GM19351 (cell line): ENCODE measurements at regions not wholly inside any gene's neighbourhood (a gene's known extent, or its start where the extent isn't known, plus 50 kb on each side); places are given as distances from the start of the nearest gene placed in this dataset.
"Not testable (repeated sequence)": the region's sequence is repeated elsewhere in the genome, so short reads cannot be mapped to it uniquely, and the experiment has no call there.

Experiments used
- ATAC-seq: cut with Tn5 transposase; IDR thresholded peaks from one replicate; pipeline ENCODE4 v1.9.1; 2021; ENCODE audit warnings: mild to moderate bottlenecking, moderate library complexity; ENCODE audit not compliant: unreplicated experiment

- ATAC-seq = no peak
Observed at GRCh38 chr7:20083781-20084180, 133.4 kb downstream of the MACC1 start.

GRCh38 chr7:20079080-20079479, 138.1 kb downstream of the MACC1 start:
- ATAC-seq = no peak

GRCh38 chr7:20076835-20077234, 140.3 kb downstream of the MACC1 start:
- no peak for ATAC-seq

GRCh38 chr7:20075992-20076820, 141.0 kb downstream of the MACC1 start:
- no peak for ATAC-seq

- no peak for ATAC-seq
Observed at GRCh38 chr7:20075440-20075839, 141.7 kb downstream of the MACC1 start.

GRCh38 chr7:20068004-20068403, 149.2 kb downstream of the MACC1 start:
- ATAC-seq = not testable (repeated sequence)

GRCh38 chr7:20064974-20065862, 152.0 kb downstream of the MACC1 start:
- ATAC-seq = peak; percentile 99

GRCh38 chr7:20064181-20064970, 152.8 kb downstream of the MACC1 start:
- no peak for ATAC-seq

- no peak for ATAC-seq
Observed at GRCh38 chr7:20063644-20064043, 153.5 kb downstream of the MACC1 start.

GRCh38 chr7:20062932-20063331, 154.3 kb downstream of the MACC1 start:
- no peak for ATAC-seq

GRCh38 chr7:20053334-20054104, 163.7 kb downstream of the MACC1 start:
- ATAC-seq = no peak

- no peak for ATAC-seq
Observed at GRCh38 chr7:20050241-20050966, 166.8 kb downstream of the MACC1 start.

- no peak for ATAC-seq
Observed at GRCh38 chr7:20038676-20039075, 178.5 kb downstream of the MACC1 start.

- no peak for ATAC-seq
Observed at GRCh38 chr7:20035279-20035875, 181.8 kb downstream of the MACC1 start.

- no peak for ATAC-seq
Observed at GRCh38 chr7:20033621-20034400, 183.4 kb downstream of the MACC1 start.

- no peak for ATAC-seq
Observed at GRCh38 chr7:20032741-20033140, 184.4 kb downstream of the MACC1 start.

GRCh38 chr7:20030915-20031362, 186.2 kb downstream of the MACC1 start:
- peak; percentile 53 for ATAC-seq

GRCh38 chr7:20030417-20030816, 186.8 kb downstream of the MACC1 start:
- peak; percentile 79 for ATAC-seq
